ENCODE measurements at regions not wholly inside any gene's neighbourhood (a gene's known extent, or its start where the extent isn't known, plus 50 kb on each side); places are given as distances from the start of the nearest gene placed in this dataset.

- H3K4me3 ChIP-seq (ENCODE audit: insufficient read depth, low read depth, low read length), result no peak overlapping the region
- TF ChIP-seq, protein P1, sequence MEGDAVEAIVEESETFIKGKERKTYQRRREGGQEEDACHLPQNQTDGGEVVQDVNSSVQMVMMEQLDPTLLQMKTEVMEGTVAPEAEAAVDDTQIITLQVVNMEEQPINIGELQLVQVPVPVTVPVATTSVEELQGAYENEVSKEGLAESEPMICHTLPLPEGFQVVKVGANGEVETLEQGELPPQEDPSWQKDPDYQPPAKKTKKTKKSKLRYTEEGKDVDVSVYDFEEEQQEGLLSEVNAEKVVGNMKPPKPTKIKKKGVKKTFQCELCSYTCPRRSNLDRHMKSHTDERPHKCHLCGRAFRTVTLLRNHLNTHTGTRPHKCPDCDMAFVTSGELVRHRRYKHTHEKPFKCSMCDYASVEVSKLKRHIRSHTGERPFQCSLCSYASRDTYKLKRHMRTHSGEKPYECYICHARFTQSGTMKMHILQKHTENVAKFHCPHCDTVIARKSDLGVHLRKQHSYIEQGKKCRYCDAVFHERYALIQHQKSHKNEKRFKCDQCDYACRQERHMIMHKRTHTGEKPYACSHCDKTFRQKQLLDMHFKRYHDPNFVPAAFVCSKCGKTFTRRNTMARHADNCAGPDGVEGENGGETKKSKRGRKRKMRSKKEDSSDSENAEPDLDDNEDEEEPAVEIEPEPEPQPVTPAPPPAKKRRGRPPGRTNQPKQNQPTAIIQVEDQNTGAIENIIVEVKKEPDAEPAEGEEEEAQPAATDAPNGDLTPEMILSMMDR (IDR thresholded peaks at IDR 0.05; ENCODE audit: insufficient read depth, low read depth, low read length), result no peak
- no peak for TF ChIP-seq EZH2 (IDR thresholded peaks at IDR 0.05; ENCODE audit: insufficient read depth, low read length)
- Mint-ChIP-seq H3K4me3 (ENCODE audit: unreplicated experiment) (no peak overlapping the region), H3K27me3 (ENCODE audit: low read depth, unreplicated experiment) (no peaks in the 10 kb centered on the region), H3K27ac (ENCODE audit: unreplicated experiment) (no peak overlapping the region), H3K9me3 (ENCODE audit: unreplicated experiment) (no peaks in the 10 kb centered on the region), H3K36me3 (ENCODE audit: low read depth, unreplicated experiment) (no peaks in the 10 kb centered on the region), H3K4me1 (ENCODE audit: low read depth, unreplicated experiment) (no peaks in the 10 kb centered on the region)
- DNase-seq (ENCODE audit: low read depth), result no peak
- H3K4me2 ChIP-seq (ENCODE audit: low read length), result no peak overlapping the region
- no peak overlapping the region for H2AFZ ChIP-seq (ENCODE audit: low read depth, low read length)
- no peak overlapping the region for H3K27ac ChIP-seq (ENCODE audit: low read depth, low read length)
- H3K9ac ChIP-seq (ENCODE audit: low read length), result no peak overlapping the region
- no peaks in the 10 kb centered on the region for H3K36me3 ChIP-seq (ENCODE audit: insufficient read depth, low read length)
- H3K4me1 ChIP-seq (ENCODE audit: insufficient read depth, low read length), result no peaks in the 10 kb centered on the region
- no peaks in the 10 kb centered on the region for H3K27me3 ChIP-seq (ENCODE audit: insufficient read depth, low read length)
- H3K79me2 ChIP-seq (ENCODE audit: insufficient read depth, low read length), result no peaks in the 10 kb centered on the region
- no peak for FAIRE-seq
- no peaks in the 10 kb centered on the region for H4K20me1 ChIP-seq (ENCODE audit: insufficient read depth, low read length)
- H3K9me3 ChIP-seq (ENCODE audit: insufficient read depth, low read depth, low read length), result peaks cover 2% of the 10 kb centered on the region
Observed at GRCh38 chr5:15137414-15137813, 265.8 kb upstream of the ANKH start.

DNA sequence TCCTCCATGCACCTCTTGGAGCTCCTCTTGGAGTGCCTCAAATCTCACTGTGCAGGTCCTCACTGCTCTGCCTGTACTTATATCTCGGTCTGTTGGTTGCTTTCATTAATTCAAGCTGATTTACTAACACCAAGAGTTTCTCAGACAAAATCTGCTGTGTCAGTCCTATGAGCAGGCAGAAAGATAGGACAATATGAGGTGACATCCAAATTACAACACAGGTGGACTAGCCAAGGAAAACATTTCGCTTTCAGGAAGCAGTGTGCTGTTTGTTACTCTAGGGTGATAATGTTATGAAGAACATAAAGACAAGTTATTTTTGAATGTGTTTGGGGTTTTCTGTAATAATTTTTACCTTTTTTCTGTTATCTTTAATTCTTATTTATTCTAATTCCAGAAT is 264.1 kb upstream of the ANKH start:
- TF ChIP-seq, protein P1 (IDR thresholded peaks at IDR 0.05; ENCODE audit: insufficient read depth, low read depth, low read length), result no peak
- no peak for TF ChIP-seq EZH2 (IDR thresholded peaks at IDR 0.05; ENCODE audit: insufficient read depth, low read length)
- Histone ChIP-seq H3K9ac (ENCODE audit: low read length) (no peak overlapping the region), H3K36me3 (ENCODE audit: insufficient read depth, low read length) (no peaks in the 10 kb centered on the region), H3K79me2 (ENCODE audit: insufficient read depth, low read length) (no peaks in the 10 kb centered on the region), H4K20me1 (ENCODE audit: insufficient read depth, low read length) (no peaks in the 10 kb centered on the region), H3K9me3 (ENCODE audit: insufficient read depth, low read depth, low read length) (peaks cover 2% of the 10 kb centered on the region), H3K27ac (ENCODE audit: low read depth, low read length) (no peak overlapping the region), H3K4me2 (ENCODE audit: low read length) (no peak overlapping the region), H2AFZ (ENCODE audit: low read depth, low read length) (no peak overlapping the region), H3K4me1 (ENCODE audit: insufficient read depth, low read length) (no peaks in the 10 kb centered on the region), H3K27me3 (ENCODE audit: insufficient read depth, low read length) (no peaks in the 10 kb centered on the region), H3K4me3 (ENCODE audit: insufficient read depth, low read depth, low read length) (no peak overlapping the region)
- Mint-ChIP-seq H3K27me3 (ENCODE audit: low read depth, unreplicated experiment) (no peaks in the 10 kb centered on the region), H3K4me1 (ENCODE audit: low read depth, unreplicated experiment) (no peaks in the 10 kb centered on the region), H3K9me3 (ENCODE audit: unreplicated experiment) (no peaks in the 10 kb centered on the region), H3K27ac (ENCODE audit: unreplicated experiment) (no peak overlapping the region), H3K4me3 (ENCODE audit: unreplicated experiment) (no peak overlapping the region), H3K36me3 (ENCODE audit: low read depth, unreplicated experiment) (no peaks in the 10 kb centered on the region)
- FAIRE-seq (no peak), DNase-seq (ENCODE audit: low read depth) (no peak)

DNA sequence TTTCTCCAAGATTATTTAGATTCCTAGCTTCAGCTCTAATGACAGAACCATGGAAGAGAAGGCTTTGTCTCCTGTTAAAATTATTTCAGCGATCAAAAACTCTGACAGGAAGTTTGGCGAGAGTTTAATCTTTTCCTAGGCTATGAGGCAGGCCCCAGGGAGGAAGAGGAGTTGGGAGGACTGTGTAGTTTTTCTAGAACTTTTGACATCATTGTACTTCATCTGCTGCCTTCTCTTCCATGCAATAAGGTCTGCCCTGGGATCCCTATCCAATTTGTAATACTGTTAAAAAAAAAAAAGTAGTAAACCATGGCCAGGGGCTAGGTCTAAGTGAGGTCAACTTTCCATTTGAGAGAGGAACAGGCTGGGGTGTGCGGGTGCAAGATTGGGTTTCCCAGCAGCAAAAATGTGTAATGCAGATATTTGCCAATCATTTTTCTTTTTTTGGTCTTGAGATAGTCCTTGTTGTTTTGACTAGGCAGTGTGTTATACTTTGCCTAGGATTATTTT is 261.9 kb upstream of the ANKH start:
- no peak for FAIRE-seq

More for the DNA sequence above, 261.9 kb upstream of the ANKH start:
- Histone ChIP-seq H3K4me2 (ENCODE audit: low read length) (no peak overlapping the region), H3K27me3 (ENCODE audit: insufficient read depth, low read length) (no peaks in the 10 kb centered on the region), H4K20me1 (ENCODE audit: insufficient read depth, low read length) (no peaks in the 10 kb centered on the region), H2AFZ (ENCODE audit: low read depth, low read length) (no peak overlapping the region), H3K4me3 (ENCODE audit: insufficient read depth, low read depth, low read length) (no peak overlapping the region), H3K9ac (ENCODE audit: low read length) (no peak overlapping the region), H3K36me3 (ENCODE audit: insufficient read depth, low read length) (no peaks in the 10 kb centered on the region), H3K9me3 (ENCODE audit: insufficient read depth, low read depth, low read length) (peaks cover 2% of the 10 kb centered on the region), H3K4me1 (ENCODE audit: insufficient read depth, low read length) (no peaks in the 10 kb centered on the region), H3K79me2 (ENCODE audit: insufficient read depth, low read length) (no peaks in the 10 kb centered on the region), H3K27ac (ENCODE audit: low read depth, low read length) (no peak overlapping the region)
- H3K9me3 Mint-ChIP-seq (ENCODE audit: unreplicated experiment), result no peaks in the 10 kb centered on the region
- H3K27me3 Mint-ChIP-seq (ENCODE audit: low read depth, unreplicated experiment), result no peaks in the 10 kb centered on the region
- H3K36me3 Mint-ChIP-seq (ENCODE audit: low read depth, unreplicated experiment), result no peaks in the 10 kb centered on the region
- H3K4me3 Mint-ChIP-seq (ENCODE audit: unreplicated experiment), result no peak overlapping the region
- no peaks in the 10 kb centered on the region for H3K4me1 Mint-ChIP-seq (ENCODE audit: low read depth, unreplicated experiment)
- DNase-seq (ENCODE audit: low read depth), result no peak
- TF ChIP-seq EZH2 (IDR thresholded peaks at IDR 0.05; ENCODE audit: insufficient read depth, low read length), result no peak
- TF ChIP-seq, protein P1 (IDR thresholded peaks at IDR 0.05; ENCODE audit: insufficient read depth, low read depth, low read length), result no peak
- H3K27ac Mint-ChIP-seq (ENCODE audit: unreplicated experiment), result no peak overlapping the region

Measured in astrocyte (in vitro differentiated cells and primary cell).